H1 (cell line): ENCODE measurements at regions not wholly inside any gene's neighbourhood (a gene's known extent, or its start where the extent isn't known, plus 50 kb on each side); places are given as distances from the start of the nearest gene placed in this dataset.

Source experiments
- CTCF ChIA-PET: fragments of 300-600 bp; sonication (Branson Sonifier 250); formaldehyde crosslinking; loops from one replicate; lab custom pipeline; 2021; ENCODE audit not compliant: partially characterized antibody; lab: Charles Lee
- POLR2A ChIA-PET: fragments of 300-600 bp; sonication (Branson Sonifier 250); formaldehyde crosslinking; loops from one replicate; lab custom pipeline; 2021; ENCODE audit warnings: inconsistent platforms; ENCODE audit not compliant: partially characterized antibody; lab: Charles Lee
- DNase-seq, 2 experiments: peaks; one replicate each; pipeline versions ENCODE4 v3.0.0 to v3.0.0-alpha.2; 2010 to 2022; ENCODE audit warnings: low spot score in 2 of 2, low read depth in 1 of 2, mixed read lengths in 1 of 2
- FAIRE-seq: peaks from 2 replicates; lab custom pipeline; 2011; peaks lifted over from hg19 to GRCh38; lab: Jason Lieb, UNC
- H2AFZ ChIP-seq: 2 replicates; pipeline ENCODE4 v1.8.1; 2012; ENCODE audit warnings: low read length, inconsistent platforms
- H2AK5ac ChIP-seq: 2 replicates; pipeline ENCODE4 v1.6.1; 2013; ENCODE audit warnings: low read depth, low read length
- H2BK120ac ChIP-seq: replicated peaks from 2 replicates; pipeline ENCODE3; 2013; ENCODE audit warnings: low read depth, low read length, inconsistent platforms
- H2BK12ac ChIP-seq: 2 replicates; pipeline ENCODE4 v1.6.1; 2013; ENCODE audit warnings: low read depth, low read length
- H2BK15ac ChIP-seq: 2 replicates; pipeline ENCODE4 v1.6.1; 2013; ENCODE audit warnings: low read length
- H2BK20ac ChIP-seq: 2 replicates; pipeline ENCODE4 v1.6.1; 2013; ENCODE audit warnings: low read length
- H2BK5ac ChIP-seq: 2 replicates; pipeline ENCODE4 v1.6.1; 2013; ENCODE audit warnings: low read depth, low read length
- H3K14ac ChIP-seq: 2 replicates; pipeline ENCODE4 v1.6.1; 2013; ENCODE audit warnings: inconsistent platforms; ENCODE audit not compliant: insufficient read length
- H3K18ac ChIP-seq: 2 replicates; pipeline ENCODE4 v1.6.1; 2013; ENCODE audit warnings: low read length; ENCODE audit errors: extremely low read depth
- H3K23ac ChIP-seq: 2 replicates; pipeline ENCODE4 v1.6.1; 2013; ENCODE audit warnings: inconsistent platforms; ENCODE audit not compliant: insufficient read length
- H3K23me2 ChIP-seq: 2 replicates; pipeline ENCODE4 v1.6.1; 2013; ENCODE audit warnings: low read depth, low read length
- H3K27ac ChIP-seq: 2 replicates; pipeline ENCODE4 v1.6.1; 2011; ENCODE audit warnings: low read depth, low read length, inconsistent platforms
- H3K27me3 ChIP-seq, 4 experiments: replicated peaks in 1 of 4; 1 replicate in 1 of 4; 2 replicates in 3 of 4; pipeline versions ENCODE4 v1.6.1 to v1.8.1; 2011 to 2013; ENCODE audit warnings: low read length in 3 of 4, mild to moderate bottlenecking in 3 of 4, inconsistent platforms in 2 of 4, mixed read lengths in 2 of 4, moderate library complexity in 1 of 4; ENCODE audit not compliant: control insufficient read depth in 3 of 4, insufficient read depth in 3 of 4; ENCODE audit errors: extremely low read depth in 1 of 4
- H3K36me3 ChIP-seq, 4 experiments: 2 replicates each; pipeline versions ENCODE4 v1.6.1 to v1.8.1; 2011 to 2013; ENCODE audit warnings: mild to moderate bottlenecking in 4 of 4, low read length in 3 of 4, moderate library complexity in 2 of 4, control low read depth in 1 of 4, inconsistent platforms in 1 of 4; ENCODE audit not compliant: insufficient read depth in 4 of 4, control insufficient read depth in 2 of 4
- H3K4ac ChIP-seq: replicated peaks from 2 replicates; pipeline ENCODE3; 2013; ENCODE audit warnings: low read length, low read depth, mixed read lengths, inconsistent platforms; ENCODE audit not compliant: insufficient read length
- H3K4me1 ChIP-seq, 4 experiments: replicated peaks in 1 of 4; 1 replicate in 1 of 4; 2 replicates in 3 of 4; pipeline versions ENCODE4 v1.6.1 to v1.8.1; 2011 to 2013; ENCODE audit warnings: low read length in 3 of 4, inconsistent platforms in 2 of 4, mixed read lengths in 1 of 4; ENCODE audit not compliant: insufficient read depth in 4 of 4, control insufficient read depth in 3 of 4
- H3K4me2 ChIP-seq, 2 experiments: 2 replicates each; pipeline versions ENCODE4 v1.6.1 to v1.8.1; 2011 to 2013; ENCODE audit warnings: low read depth in 2 of 2, low read length in 2 of 2, control low read depth in 1 of 2, inconsistent platforms in 1 of 2, mild to moderate bottlenecking in 1 of 2; ENCODE audit not compliant: insufficient read depth in 1 of 2
- H3K4me3 ChIP-seq, 4 experiments: fragments of 200-600, 300-600 bp in 1 of 4; sonication (generic), shearing (Covaris generic), sonication (Bioruptor Twin) in 1 of 4; 2 replicates each; pipeline versions ENCODE4 v1.5.1 to v1.8.1; 2011 to 2016; ENCODE audit warnings: low read length in 4 of 4, low read depth in 3 of 4, control low read depth in 2 of 4, inconsistent platforms in 2 of 4, mild to moderate bottlenecking in 2 of 4, mixed read lengths in 1 of 4, moderate library complexity in 1 of 4; ENCODE audit not compliant: insufficient read depth in 2 of 4; ENCODE audit errors: extremely low read depth in 1 of 4
- H3K56ac ChIP-seq: replicated peaks from 2 replicates; pipeline ENCODE3; 2013; ENCODE audit warnings: low read depth, mild to moderate bottlenecking, mixed read lengths, low read length, inconsistent platforms; ENCODE audit not compliant: insufficient read length
- H3K79me1 ChIP-seq: 2 replicates; pipeline ENCODE4 v1.6.1; 2013; ENCODE audit warnings: low read depth, low read length, control low read depth
- H3K79me2 ChIP-seq, 2 experiments: 2 replicates each; pipeline versions ENCODE4 v1.6.1 to v1.8.1; 2012 to 2013; ENCODE audit warnings: low read length in 2 of 2, mild to moderate bottlenecking in 2 of 2, inconsistent platforms in 1 of 2; ENCODE audit not compliant: insufficient read depth in 2 of 2, control insufficient read depth in 1 of 2
- H3K9ac ChIP-seq, 4 experiments: replicated peaks in 1 of 4; 1 replicate in 1 of 4; 2 replicates in 3 of 4; pipeline versions ENCODE4 v1.6.1 to v1.8.1; 2011 to 2013; ENCODE audit warnings: low read depth in 3 of 4, low read length in 3 of 4, control low read depth in 2 of 4, mild to moderate bottlenecking in 2 of 4, moderate library complexity in 2 of 4, inconsistent platforms in 1 of 4; ENCODE audit errors: extremely low read depth in 1 of 4
- H3K9me3 ChIP-seq, 2 experiments: 2 replicates each; pipeline versions ENCODE4 v1.6.1 to v1.8.1; 2012 to 2013; ENCODE audit warnings: mild to moderate bottlenecking in 2 of 2, moderate library complexity in 2 of 2, control low read depth in 1 of 2, inconsistent platforms in 1 of 2, low read depth in 1 of 2, low read length in 1 of 2, mixed read lengths in 1 of 2; ENCODE audit not compliant: insufficient read depth in 2 of 2
- H4K20me1 ChIP-seq, 2 experiments: replicated peaks in 1 of 2; 2 replicates each; pipeline versions ENCODE3 to v1.8.1; 2011 to 2013; ENCODE audit warnings: inconsistent platforms in 2 of 2, low read length in 2 of 2, mild to moderate bottlenecking in 1 of 2; ENCODE audit not compliant: insufficient read depth in 2 of 2, control insufficient read depth in 1 of 2
- H4K5ac ChIP-seq: 2 replicates; pipeline ENCODE4 v1.6.1; 2013; ENCODE audit warnings: low read length, low read depth, mixed read lengths, inconsistent platforms; ENCODE audit not compliant: insufficient read length
- H4K8ac ChIP-seq: 2 replicates; pipeline ENCODE4 v1.8.0; 2013; ENCODE audit warnings: mild to moderate bottlenecking, moderate library complexity, low read length, inconsistent platforms; ENCODE audit not compliant: insufficient read depth; ENCODE audit errors: extremely low read depth
- H4K91ac ChIP-seq: replicated peaks from 2 replicates; pipeline ENCODE3; 2013; ENCODE audit warnings: low read length, mixed read lengths, inconsistent platforms; ENCODE audit not compliant: insufficient read length
- BCL11A ChIP-seq, 2 experiments: IDR thresholded peaks; one replicate each; pipeline ENCODE4 v1.6.1; 2011; ENCODE audit warnings: low read depth in 2 of 2, low read length in 2 of 2, mild to moderate bottlenecking in 2 of 2
- CBX5 ChIP-seq: fragments of 300-800, 300-1000 bp; sonication (generic); IDR thresholded peaks from 2 replicates; pipeline ENCODE4 v1.7.1; 2016; ENCODE audit warnings: antibody characterized with exemption, low read length, low read depth
- CBX8 ChIP-seq: fragments of 300-800, 300-1000 bp; sonication (generic); IDR thresholded peaks from 2 replicates; pipeline ENCODE4 v1.7.1; 2016; ENCODE audit warnings: low read depth, low read length, borderline replicate concordance
- CTCF ChIP-seq, 3 experiments: IDR thresholded peaks; 1 replicate in 2 of 3; 2 replicates in 1 of 3; pipeline versions ENCODE4 v1.5.1 to v1.6.1; 2011; ENCODE audit warnings: low read length in 3 of 3, mild to moderate bottlenecking in 3 of 3, inconsistent platforms in 2 of 3, low read depth in 1 of 3, moderate library complexity in 1 of 3; ENCODE audit not compliant: insufficient read depth in 1 of 3; ENCODE audit errors: control extremely low read depth in 1 of 3
- EGR1 ChIP-seq: IDR thresholded peaks from 2 replicates; pipeline ENCODE4 v1.6.1; 2011; ENCODE audit warnings: low read depth, low read length, borderline replicate concordance
- KDM1A ChIP-seq: fragments of 200-600, 300-600 bp; sonication (generic); IDR thresholded peaks from 2 replicates; pipeline ENCODE4 v1.7.1; 2016; ENCODE audit warnings: mild to moderate bottlenecking, low read length, borderline replicate concordance
- MAFK ChIP-seq: IDR thresholded peaks from 2 replicates; pipeline ENCODE4 v1.6.1; 2012; ENCODE audit warnings: low read depth, mild to moderate bottlenecking, improper control_type of control experiment, low read length
- PHF8 ChIP-seq: fragments of 200-600 bp; sonication (generic); conservative IDR thresholded peaks from 2 replicates; pipeline ENCODE4 v1.7.1; 2012; ENCODE audit warnings: low read depth, mild to moderate bottlenecking, inconsistent platforms, low read length, moderate library complexity
- TBP ChIP-seq: IDR thresholded peaks from 2 replicates; pipeline ENCODE4 v1.6.1; 2011; ENCODE audit warnings: low read depth, low read length, improper control_type of control experiment
- TEAD4 ChIP-seq: IDR thresholded peaks from 2 replicates; pipeline ENCODE4 v1.6.1; 2012; ENCODE audit warnings: low read depth, low read length, inconsistent platforms, mixed read lengths
- WGBS, 2 experiments: shearing (Covaris generic) in 1 of 2; methylation state at CpG; one replicate each; pipeline versions ENCODE4 v1.1.6 to v1.1.7; 2013 to 2015; ENCODE audit warnings: low lambda C conversion rate in 2 of 2, mixed read lengths in 2 of 2, inconsistent platforms in 1 of 2, low coverage in 1 of 2, missing lambda C conversion rate in 1 of 2; ENCODE audit not compliant: insufficient replicate concordance in 2 of 2, insufficient coverage in 1 of 2, insufficient read length in 1 of 2; ENCODE audit errors: extremely low coverage in 1 of 2, missing lambda C conversion rate in 1 of 2; 5-methylcytosine and 5-hydroxymethylcytosine counted together

- Histone ChIP-seq H4K91ac (no peak overlapping the region), H3K9me3 (peaks cover 0 to 8% of the 10 kb centered on the region in 2 experiments; a peak in 3 of 4 replicates), H4K5ac (no peak overlapping the region), H2AFZ (no peak overlapping the region), H3K79me2 (no peaks in the 10 kb centered on the region), H4K8ac (no peak overlapping the region), H2BK12ac (no peak overlapping the region), H3K18ac (no peak overlapping the region), H3K23ac (no peak overlapping the region), H3K56ac (no peak overlapping the region), H2BK20ac (no peak overlapping the region), H3K4me1 (no peaks in the 10 kb centered on the region), H2AK5ac (no peak overlapping the region), H3K4me2 (no peak overlapping the region), H3K36me3 (no peaks in the 10 kb centered on the region), H3K27ac (no peak overlapping the region), H2BK15ac (no peak overlapping the region), H3K9ac (no peak overlapping the region), H2BK120ac (no peak overlapping the region), H3K23me2 (peaks cover 24% of the 10 kb centered on the region; the same call in 1 of the 2 replicates), H3K4ac (no peak overlapping the region), H4K20me1 (peaks cover 0 to 8% of the 10 kb centered on the region in 2 experiments), H3K4me3 (no peak overlapping the region), H2BK5ac (no peak overlapping the region), H3K14ac (no peak overlapping the region), H3K27me3 (no peaks in the 10 kb centered on the region; a peak in 1 of 7 replicates), H3K79me1 (no peaks in the 10 kb centered on the region)
- ChIA-PET CTCF (no interaction called here), POLR2A (no interaction called here)
- TF ChIP-seq TEAD4 (no peak), KDM1A (no peak), PHF8 (no peak), EGR1 (no peak), CBX5 (no peak), BCL11A (IDR thresholded peaks at IDR 0.05; ENCODE audit: low read depth in 2 of 2, low read length in 2 of 2) (no peak), CTCF (IDR thresholded peaks at IDR 0.05; ENCODE audit: control extremely low read depth in 1 of 3, insufficient read depth in 1 of 3, low read depth in 1 of 3, low read length in 3 of 3) (no peak), TBP (no peak), CBX8 (no peak), MAFK (no peak)
- FAIRE-seq (no peak), DNase-seq (no peak)
- WGBS, 2 experiments = 91% methylated on average over 26 of the region's 58 CpGs; no CpG with 5 or more reads in 1 of the 2 experiments
These were observed 66.0 kb upstream of the NKX1-1 start for GRCh38 chr4:1472148-1472797.
